GM23248 (cell line): ENCODE measurements at regions not wholly inside any gene's neighbourhood (a gene's known extent, or its start where the extent isn't known, plus 50 kb on each side); places are given as distances from the start of the nearest gene placed in this dataset.

Source experiments
- EZH2 ChIP-seq: fragments of 200-600 bp; sonication (generic); IDR thresholded peaks from 2 replicates; pipeline ENCODE4 v1.6.1; 2018; ENCODE audit warnings: antibody characterized with exemption, mild to moderate bottlenecking; ENCODE audit not compliant: insufficient read depth, poor library complexity, severe bottlenecking
- EZH2phosphoT487 ChIP-seq: fragments of 200-600 bp; sonication (generic); IDR thresholded peaks from 2 replicates; pipeline ENCODE4 v1.6.1; 2018; ENCODE audit warnings: antibody characterized with exemption, moderate library complexity, mild to moderate bottlenecking, low read depth; ENCODE audit not compliant: insufficient read depth

DNA sequence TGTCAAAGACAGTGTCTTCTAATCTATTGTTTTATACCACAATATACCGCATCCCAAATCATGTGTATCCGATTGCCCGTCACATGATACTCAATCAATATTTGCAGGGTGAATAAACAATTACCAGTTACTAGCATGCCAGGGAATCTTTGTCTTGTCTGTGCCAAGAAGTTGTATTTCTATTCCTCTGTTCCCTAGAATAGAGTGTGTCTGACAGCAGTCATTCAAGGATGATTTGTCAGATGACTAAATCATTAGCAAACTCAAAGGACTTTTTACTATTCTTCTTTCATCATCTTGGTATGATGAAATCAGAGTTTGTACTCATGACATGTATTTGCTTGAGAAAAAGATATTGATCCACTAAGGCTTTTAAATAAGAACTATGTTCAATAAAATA is 348.8 kb downstream of the HTR1A start:
- TF ChIP-seq EZH2 (no peak), EZH2phosphoT487 (no peak)
